ENCODE measurements at regions not wholly inside any gene's neighbourhood (a gene's known extent, or its start where the extent isn't known, plus 50 kb on each side); places are given as distances from the start of the nearest gene placed in this dataset.

GRCh38 chr4:29549342-29549741, 1170.8 kb upstream of the PCDH7 start:
- Histone ChIP-seq H3K4me1 (peaks cover 5% of the 10 kb centered on the region), H3K36me3 (no peaks in the 10 kb centered on the region), H3K27ac (no peak overlapping the region), H3K27me3 (no peaks in the 10 kb centered on the region), H3K9me3 (no peaks in the 10 kb centered on the region), H3K4me3 (no peak overlapping the region)
- no peak for DNase-seq (ENCODE audit: extremely low spot score in 2 of 2)
- TF ChIP-seq CTCF (IDR thresholded peaks at IDR 0.05) (no peak), POLR2AphosphoS5 (IDR thresholded peaks at IDR 0.05; ENCODE audit: insufficient read depth in 1 of 2, low read depth in 1 of 2) (no peak), POLR2A (IDR thresholded peaks at IDR 0.05) (no peak)
- intact Hi-C loops (cut with DNase I) = no loop called here

- Histone ChIP-seq H3K27me3 (no peaks in the 10 kb centered on the region), H3K36me3 (no peaks in the 10 kb centered on the region), H3K4me3 (no peak overlapping the region), H3K27ac (no peak overlapping the region), H3K4me1 (peaks cover 5% of the 10 kb centered on the region), H3K9me3 (no peaks in the 10 kb centered on the region)
- TF ChIP-seq CTCF (IDR thresholded peaks at IDR 0.05) (no peak), POLR2A (IDR thresholded peaks at IDR 0.05) (no peak), POLR2AphosphoS5 (IDR thresholded peaks at IDR 0.05; ENCODE audit: insufficient read depth in 1 of 2, low read depth in 1 of 2) (no peak)
- intact Hi-C loops (cut with DNase I) = no loop called here
- DNase-seq (ENCODE audit: extremely low spot score in 2 of 2) = no peak
These were observed 1168.3 kb upstream of the PCDH7 start for GRCh38 chr4:29551821-29552220.

GRCh38 chr4:29553846-29554245, 1166.3 kb upstream of the PCDH7 start:
- H3K4me1 ChIP-seq = peaks cover 5% of the 10 kb centered on the region

GRCh38 chr4:29558789-29559188, 1161.4 kb upstream of the PCDH7 start:
- no peaks in the 10 kb centered on the region for H3K9me3 ChIP-seq
- intact Hi-C loops (cut with DNase I) = no loop called here
- TF ChIP-seq CTCF (IDR thresholded peaks at IDR 0.05) = no peak
- TF ChIP-seq POLR2AphosphoS5 (IDR thresholded peaks at IDR 0.05; ENCODE audit: insufficient read depth in 1 of 2, low read depth in 1 of 2) = no peak
- TF ChIP-seq POLR2A (IDR thresholded peaks at IDR 0.05) = no peak

More at GRCh38 chr4:29553846-29554245, 1166.3 kb upstream of the PCDH7 start:
- TF ChIP-seq POLR2AphosphoS5 (IDR thresholded peaks at IDR 0.05; ENCODE audit: insufficient read depth in 1 of 2, low read depth in 1 of 2) = no peak
- no peak for TF ChIP-seq POLR2A (IDR thresholded peaks at IDR 0.05)
- TF ChIP-seq CTCF (IDR thresholded peaks at IDR 0.05) = no peak
- intact Hi-C loops (cut with DNase I) = no loop called here
- no peak overlapping the region for H3K27ac ChIP-seq
- no peaks in the 10 kb centered on the region for H3K27me3 ChIP-seq
- DNase-seq (ENCODE audit: extremely low spot score in 2 of 2) = no peak
- H3K9me3 ChIP-seq = no peaks in the 10 kb centered on the region
- H3K36me3 ChIP-seq = no peaks in the 10 kb centered on the region
- H3K4me3 ChIP-seq = no peak overlapping the region

GRCh38 chr4:29559286-29559685, 1160.9 kb upstream of the PCDH7 start:
- Histone ChIP-seq H3K4me3 (no peak overlapping the region), H3K9me3 (no peaks in the 10 kb centered on the region), H3K27ac (no peak overlapping the region), H3K27me3 (no peaks in the 10 kb centered on the region), H3K36me3 (no peaks in the 10 kb centered on the region), H3K4me1 (no peaks in the 10 kb centered on the region)
- TF ChIP-seq CTCF (IDR thresholded peaks at IDR 0.05) (no peak), POLR2A (IDR thresholded peaks at IDR 0.05) (no peak), POLR2AphosphoS5 (IDR thresholded peaks at IDR 0.05; ENCODE audit: insufficient read depth in 1 of 2, low read depth in 1 of 2) (no peak)
- DNase-seq (ENCODE audit: extremely low spot score in 2 of 2) = no peak
- intact Hi-C loops (cut with DNase I) = no loop called here

More at GRCh38 chr4:29558789-29559188, 1161.4 kb upstream of the PCDH7 start:
- DNase-seq (ENCODE audit: extremely low spot score in 2 of 2) = no peak
- no peaks in the 10 kb centered on the region for H3K27me3 ChIP-seq
- H3K4me3 ChIP-seq = no peak overlapping the region
- H3K36me3 ChIP-seq = no peaks in the 10 kb centered on the region
- no peak overlapping the region for H3K27ac ChIP-seq
- H3K4me1 ChIP-seq = no peaks in the 10 kb centered on the region

Measured in vagina (tissue), 2 donors.